B cell (primary cell): ENCODE measurements at regions not wholly inside any gene's neighbourhood (a gene's known extent, or its start where the extent isn't known, plus 50 kb on each side); places are given as distances from the start of the nearest gene placed in this dataset.

Experiments
- EZH2 ChIP-seq: IDR thresholded peaks from 2 replicates; pipeline ENCODE4 v1.6.1; 2012; ENCODE audit warnings: borderline replicate concordance, low read depth, mild to moderate bottlenecking, moderate library complexity, low read length; ENCODE audit not compliant: insufficient read depth, poor library complexity, severe bottlenecking
- TF ChIP-seq, protein P1 (sequence below): fragments of 200-600 bp; IDR thresholded peaks from one replicate; pipeline ENCODE4 v1.8.0; 2022; ENCODE audit warnings: antibody characterized with exemption, mild to moderate bottlenecking

DNA sequence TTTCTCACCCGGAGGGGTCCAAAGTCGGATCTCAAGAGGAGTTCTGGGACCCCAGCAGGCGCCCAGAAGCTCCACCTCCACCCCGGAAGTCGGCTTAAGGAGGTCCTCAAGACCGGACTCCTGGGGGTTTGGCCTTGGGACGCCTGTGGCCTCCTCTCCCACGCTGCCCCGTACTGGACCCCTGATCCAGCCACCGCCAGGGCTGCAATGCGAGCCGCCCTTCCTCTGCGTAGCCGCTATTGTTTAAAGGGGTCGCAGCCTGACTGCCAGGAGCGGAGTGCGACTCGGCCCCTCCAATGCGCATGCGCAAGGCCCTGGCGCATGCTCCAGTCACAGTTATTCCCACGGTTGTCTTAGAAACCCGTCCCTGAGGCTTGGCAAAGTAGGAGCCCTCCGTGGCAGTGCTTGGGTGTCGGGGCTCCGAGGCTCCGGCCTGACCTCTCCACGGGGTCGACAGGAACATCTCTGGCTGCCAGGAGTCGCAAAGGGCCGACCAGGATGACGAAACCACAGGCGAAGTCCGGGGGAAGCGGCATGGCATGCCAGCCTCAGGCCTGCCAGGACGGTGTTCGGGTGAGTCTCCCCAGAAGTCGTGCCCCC lies 719.0 kb downstream of the KCNJ18 start:
- TF ChIP-seq, protein P1, sequence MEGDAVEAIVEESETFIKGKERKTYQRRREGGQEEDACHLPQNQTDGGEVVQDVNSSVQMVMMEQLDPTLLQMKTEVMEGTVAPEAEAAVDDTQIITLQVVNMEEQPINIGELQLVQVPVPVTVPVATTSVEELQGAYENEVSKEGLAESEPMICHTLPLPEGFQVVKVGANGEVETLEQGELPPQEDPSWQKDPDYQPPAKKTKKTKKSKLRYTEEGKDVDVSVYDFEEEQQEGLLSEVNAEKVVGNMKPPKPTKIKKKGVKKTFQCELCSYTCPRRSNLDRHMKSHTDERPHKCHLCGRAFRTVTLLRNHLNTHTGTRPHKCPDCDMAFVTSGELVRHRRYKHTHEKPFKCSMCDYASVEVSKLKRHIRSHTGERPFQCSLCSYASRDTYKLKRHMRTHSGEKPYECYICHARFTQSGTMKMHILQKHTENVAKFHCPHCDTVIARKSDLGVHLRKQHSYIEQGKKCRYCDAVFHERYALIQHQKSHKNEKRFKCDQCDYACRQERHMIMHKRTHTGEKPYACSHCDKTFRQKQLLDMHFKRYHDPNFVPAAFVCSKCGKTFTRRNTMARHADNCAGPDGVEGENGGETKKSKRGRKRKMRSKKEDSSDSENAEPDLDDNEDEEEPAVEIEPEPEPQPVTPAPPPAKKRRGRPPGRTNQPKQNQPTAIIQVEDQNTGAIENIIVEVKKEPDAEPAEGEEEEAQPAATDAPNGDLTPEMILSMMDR, result no peak
- no peak for TF ChIP-seq EZH2
